ENCODE measurements at regions not wholly inside any gene's neighbourhood (a gene's known extent, or its start where the extent isn't known, plus 50 kb on each side); places are given as distances from the start of the nearest gene placed in this dataset.

- TF ChIP-seq CENPT (CRISPR knock-in tag; IDR thresholded peaks at IDR 0.05; ENCODE audit: low read depth) (no peak), GZF1 (CRISPR knock-in tag; IDR thresholded peaks at IDR 0.05) (no peak), ZFP90 (CRISPR knock-in tag; IDR thresholded peaks at IDR 0.05; ENCODE audit: borderline replicate concordance) (no peak), LBX2 (CRISPR knock-in tag; IDR thresholded peaks at IDR 0.05; ENCODE audit: borderline replicate concordance) (no peak), ZNF576 (CRISPR knock-in tag; IDR thresholded peaks at IDR 0.05) (no peak), ZBTB39 (CRISPR knock-in tag; IDR thresholded peaks at IDR 0.05) (no peak), MAZ (IDR thresholded peaks at IDR 0.05; ENCODE audit: borderline replicate concordance, low read depth, low read length) (no peak), MAZ (CRISPR knock-in tag; IDR thresholded peaks at IDR 0.05; ENCODE audit: low read depth) (no peak), ZNF816 (CRISPR knock-in tag; IDR thresholded peaks at IDR 0.05; ENCODE audit: borderline replicate concordance) (no peak), ZNF451 (CRISPR knock-in tag; IDR thresholded peaks at IDR 0.05) (no peak), ZNF224 (CRISPR knock-in tag; IDR thresholded peaks at IDR 0.05) (no peak), PPARG (CRISPR knock-in tag; conservative IDR thresholded peaks at IDR 0.05) (no peak), HDAC1 (CRISPR knock-in tag; IDR thresholded peaks at IDR 0.05) (no peak), ETV6 (CRISPR knock-in tag; conservative IDR thresholded peaks at IDR 0.05) (no peak), ZNF333 (CRISPR knock-in tag; IDR thresholded peaks at IDR 0.05; ENCODE audit: borderline replicate concordance) (no peak), NR2F2 (IDR thresholded peaks at IDR 0.05; ENCODE audit: borderline replicate concordance, low read depth) (no peak), RXRB (CRISPR knock-in tag; IDR thresholded peaks at IDR 0.05; ENCODE audit: borderline replicate concordance) (no peak), ZNF710 (CRISPR knock-in tag; IDR thresholded peaks at IDR 0.05; ENCODE audit: borderline replicate concordance) (no peak), ZNF724P (CRISPR knock-in tag; IDR thresholded peaks at IDR 0.05; ENCODE audit: borderline replicate concordance) (no peak)
- POLR2A ChIA-PET, result no interaction called here
- Histone ChIP-seq H3K27me3 (ENCODE audit: control insufficient read depth in 1 of 2, insufficient read depth in 2 of 2, low read length in 2 of 2) (no peaks in the 10 kb centered on the region), H3K9me3 (ENCODE audit: low read length) (peaks cover 9% of the 10 kb centered on the region; the same call in 1 of the 2 replicates), H4K20me1 (ENCODE audit: insufficient read depth, low read length) (no peaks in the 10 kb centered on the region), H3K36me3 (replicated peaks in 1 of 2; ENCODE audit: control insufficient read depth in 1 of 2, insufficient read depth in 2 of 2, low read length in 2 of 2) (no peaks in the 10 kb centered on the region), H3K9ac (ENCODE audit: insufficient read depth, low read depth, low read length) (no peak overlapping the region), H2AFZ (ENCODE audit: low read length) (no peak overlapping the region), H3K79me2 (ENCODE audit: insufficient read depth, low read length) (no peaks in the 10 kb centered on the region), H3K4me3 (replicated peaks in 1 of 3; ENCODE audit: insufficient read depth in 1 of 3, low read depth in 2 of 3, low read length in 3 of 3) (no peak overlapping the region), H3K27ac (ENCODE audit: extremely low read length, insufficient read depth, low read length) (no peak overlapping the region), H3K4me1 (ENCODE audit: insufficient read depth, low read length) (no peaks in the 10 kb centered on the region), H3K4me2 (ENCODE audit: low read depth, low read length) (no peak overlapping the region)
- CTCF ChIA-PET (ENCODE audit: low intra/inter-chr PET ratio, low total read pairs), result no interaction called here
- WGBS (ENCODE audit: low lambda C conversion rate), result 0% methylated on average over 1 of the region's 1 CpG
- BruUV-seq (replicated peaks), result no TSS peak
- ATAC-seq (no peak), FAIRE-seq (no peak), DNase-seq (ENCODE audit: low spot score) (no peak)
- in situ Hi-C loops (cut with HindIII; ENCODE audit: extremely low pct_ligation_motif_present, low pct_unique_long_range_greater_than_20kb) (no loop called here), intact Hi-C loops (cut with micrococcal nuclease; ENCODE audit: unreplicated experiment) (no loop called here)
Observed at GRCh38 chr9:30196941-30197340, 2187.5 kb upstream of the ACO1 start.
